Keratinocyte (primary cell): ENCODE measurements at regions not wholly inside any gene's neighbourhood (a gene's known extent, or its start where the extent isn't known, plus 50 kb on each side); places are given as distances from the start of the nearest gene placed in this dataset.

Experiments used
- DNase-seq: peaks from one replicate; pipeline ENCODE4 v3.0.0-alpha.2; 2011; ENCODE audit warnings: low read depth, missing footprints, low spot score
- FAIRE-seq: peaks from 2 replicates; lab custom pipeline; 2011; peaks lifted over from hg19 to GRCh38; lab: Jason Lieb, UNC
- H2AFZ ChIP-seq: 2 replicates; pipeline ENCODE4 v1.6.0; 2012; ENCODE audit warnings: low read length, control low read depth, inconsistent platforms; ENCODE audit not compliant: control insufficient read depth
- H3K27ac ChIP-seq: 2 replicates; pipeline ENCODE4 v1.5.1; 2011; ENCODE audit warnings: low read length; ENCODE audit not compliant: control insufficient read depth, insufficient read depth
- H3K27me3 ChIP-seq: 3 replicates; pipeline ENCODE4 v1.6.0; 2011; ENCODE audit warnings: low read length; ENCODE audit not compliant: control insufficient read depth, insufficient read depth; ENCODE audit errors: extremely low read depth
- H3K36me3 ChIP-seq, 2 experiments: 2 replicates in 1 of 2; 3 replicates in 1 of 2; pipeline ENCODE4 v1.5.1; 2011; ENCODE audit warnings: low read length in 2 of 2, mild to moderate bottlenecking in 1 of 2; ENCODE audit not compliant: control insufficient read depth in 2 of 2, insufficient read depth in 2 of 2; ENCODE audit errors: extremely low read depth in 1 of 2
- H3K4me1 ChIP-seq: 3 replicates; pipeline ENCODE4 v1.5.1; 2011; ENCODE audit warnings: low read length; ENCODE audit not compliant: control insufficient read depth, insufficient read depth; ENCODE audit errors: extremely low read depth
- H3K4me2 ChIP-seq: 3 replicates; pipeline ENCODE4 v1.6.0; 2011; ENCODE audit warnings: low read depth, low read length; ENCODE audit not compliant: control insufficient read depth, insufficient read depth; ENCODE audit errors: extremely low read depth
- H3K4me3 ChIP-seq, 3 experiments: fragments of 200-600 bp in 1 of 3; sonication (generic) in 1 of 3; 2 replicates in 2 of 3; 3 replicates in 1 of 3; pipeline ENCODE4 v1.5.1; 2011 to 2016; ENCODE audit warnings: low read length in 3 of 3, mild to moderate bottlenecking in 3 of 3, control low read depth in 2 of 3, inconsistent platforms in 1 of 3, low read depth in 1 of 3, mixed read lengths in 1 of 3, mixed run types in 1 of 3, moderate library complexity in 1 of 3; ENCODE audit not compliant: control insufficient read depth in 2 of 3, insufficient read depth in 2 of 3; ENCODE audit errors: extremely low read depth in 1 of 3
- H3K79me2 ChIP-seq: 2 replicates; pipeline ENCODE4 v1.6.0; 2012; ENCODE audit warnings: low read length; ENCODE audit not compliant: control insufficient read depth, insufficient read depth
- H3K9ac ChIP-seq: 3 replicates; pipeline ENCODE4 v1.6.0; 2011; ENCODE audit warnings: low read length; ENCODE audit not compliant: control insufficient read depth, insufficient read depth; ENCODE audit errors: extremely low read depth
- H3K9me1 ChIP-seq: 3 replicates; pipeline ENCODE4 v1.6.0; 2011; ENCODE audit warnings: low read length; ENCODE audit not compliant: control insufficient read depth, insufficient read depth; ENCODE audit errors: extremely low read depth
- H3K9me3 ChIP-seq: 2 replicates; pipeline ENCODE4 v1.5.1; 2012; ENCODE audit warnings: low read depth, low read length; ENCODE audit not compliant: control insufficient read depth
- H4K20me1 ChIP-seq: 3 replicates; pipeline ENCODE4 v1.6.0; 2011; ENCODE audit warnings: low read length; ENCODE audit not compliant: control insufficient read depth, insufficient read depth; ENCODE audit errors: extremely low read depth
- CTCF ChIP-seq, 3 experiments: IDR thresholded peaks in 1 of 3; conservative IDR thresholded peaks in 1 of 3; optimal IDR thresholded peaks in 1 of 3; 2 replicates in 2 of 3; 3 replicates in 1 of 3; pipeline versions ENCODE3 to v1.5.1; 2011; ENCODE audit warnings: low read length in 3 of 3, mild to moderate bottlenecking in 3 of 3, moderate library complexity in 2 of 3, control low read depth in 1 of 3, inconsistent platforms in 1 of 3; ENCODE audit not compliant: insufficient read depth in 2 of 3; ENCODE audit errors: extremely low read depth in 1 of 3
- EZH2 ChIP-seq: IDR thresholded peaks from one replicate; pipeline ENCODE4 v1.6.1; 2012; ENCODE audit warnings: inconsistent platforms, mild to moderate bottlenecking, low read length, moderate library complexity
- dilution Hi-C: fragments of 300-500 bp; cut with MboI; formaldehyde crosslinking; loops from one replicate; pipeline ENCODE4 v1.7.0; 2020; ENCODE audit warnings: low sequenced_read_pairs; ENCODE audit not compliant: extremely low pct_ligation_motif_present

- DNase-seq = no peak
- dilution Hi-C loops = no loop called here
Observed at GRCh38 chr3:182469086-182469485, 324.2 kb upstream of the ATP11B start.

DNA sequence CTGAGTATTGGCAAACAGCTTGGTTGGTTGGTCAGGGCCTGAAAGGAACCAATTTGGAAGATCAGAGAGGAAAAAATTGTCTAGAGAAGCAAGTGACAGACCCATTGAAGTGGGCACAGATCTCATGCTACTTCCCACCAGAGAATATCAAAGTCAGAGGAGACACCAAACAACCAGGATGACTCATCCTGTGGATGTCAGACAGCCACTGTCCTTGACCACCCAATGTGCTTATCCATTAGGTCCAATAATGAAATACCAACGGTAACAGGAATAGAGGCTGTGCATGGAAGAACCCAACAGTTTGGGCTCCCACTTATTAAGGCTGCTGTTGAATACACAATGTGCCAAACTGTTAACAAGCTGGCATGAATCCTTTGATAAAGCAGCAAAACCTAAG lies 323.1 kb upstream of the ATP11B start:
- Histone ChIP-seq H3K27ac (no peak overlapping the region), H3K4me1 (no peaks in the 10 kb centered on the region), H3K9ac (no peak overlapping the region), H3K9me3 (no peaks in the 10 kb centered on the region), H3K4me3 (no peak overlapping the region), H3K4me2 (no peak overlapping the region), H3K79me2 (no peaks in the 10 kb centered on the region), H3K9me1 (no peaks in the 10 kb centered on the region), H2AFZ (no peak overlapping the region), H3K36me3 (no peaks in the 10 kb centered on the region), H3K27me3 (no peaks in the 10 kb centered on the region), H4K20me1 (no peaks in the 10 kb centered on the region)
- DNase-seq (no peak), FAIRE-seq (no peak)
- TF ChIP-seq EZH2 (no peak), CTCF (optimal IDR thresholded peaks at IDR 0.05 in 1 of 3, IDR thresholded peaks at IDR 0.05 in 1 of 3, conservative IDR thresholded peaks at IDR 0.05 in 1 of 3; ENCODE audit: extremely low read depth in 1 of 3, insufficient read depth in 2 of 3, low read length in 3 of 3) (no peak)
- dilution Hi-C loops = no loop called here

More at GRCh38 chr3:182469086-182469485, 324.2 kb upstream of the ATP11B start:
- no peak overlapping the region for H3K27ac ChIP-seq
- no peaks in the 10 kb centered on the region for H3K27me3 ChIP-seq
- no peak for FAIRE-seq
- H3K4me1 ChIP-seq = no peaks in the 10 kb centered on the region
- no peak overlapping the region for H3K4me2 ChIP-seq
- H3K9me3 ChIP-seq = no peaks in the 10 kb centered on the region
- H3K36me3 ChIP-seq = no peaks in the 10 kb centered on the region
- H3K9ac ChIP-seq = no peak overlapping the region
- H4K20me1 ChIP-seq = no peaks in the 10 kb centered on the region
- no peak overlapping the region for H2AFZ ChIP-seq
- no peaks in the 10 kb centered on the region for H3K9me1 ChIP-seq
- no peaks in the 10 kb centered on the region for H3K79me2 ChIP-seq
- TF ChIP-seq CTCF (optimal IDR thresholded peaks at IDR 0.05 in 1 of 3, IDR thresholded peaks at IDR 0.05 in 1 of 3, conservative IDR thresholded peaks at IDR 0.05 in 1 of 3; ENCODE audit: extremely low read depth in 1 of 3, insufficient read depth in 2 of 3, low read length in 3 of 3) = no peak
- TF ChIP-seq EZH2 = no peak
- no peak overlapping the region for H3K4me3 ChIP-seq
